GM19468 (cell line): ENCODE measurements at regions not wholly inside any gene's neighbourhood (a gene's known extent, or its start where the extent isn't known, plus 50 kb on each side); places are given as distances from the start of the nearest gene placed in this dataset.
A peak's percentile ranks its signal among the peaks of the same experiment; 100 is the strongest.

Experiments used
- ATAC-seq: cut with Tn5 transposase; IDR thresholded peaks from one replicate; pipeline ENCODE4 v1.9.1; 2021; ENCODE audit warnings: mild to moderate bottlenecking, moderate library complexity, moderate number of reproducible peaks; ENCODE audit not compliant: unreplicated experiment; ENCODE audit errors: extremely low read depth

GRCh38 chr3:23052620-23053019, 150.5 kb upstream of the UBE2E2 start:
- no peak for ATAC-seq

- ATAC-seq: peak; percentile 56
These were observed 147.3 kb upstream of the UBE2E2 start for GRCh38 chr3:23055733-23056376.

GRCh38 chr3:23062582-23062981, 140.5 kb upstream of the UBE2E2 start:
- ATAC-seq: no peak

GRCh38 chr3:23062982-23063381, 140.1 kb upstream of the UBE2E2 start:
- no peak for ATAC-seq

GRCh38 chr3:23067116-23067515, 136.0 kb upstream of the UBE2E2 start:
- no peak for ATAC-seq

GRCh38 chr3:23068016-23068728, 135.0 kb upstream of the UBE2E2 start:
- no peak for ATAC-seq

- ATAC-seq: no peak
These were observed 131.8 kb upstream of the UBE2E2 start for GRCh38 chr3:23071296-23071695.

- no peak for ATAC-seq
These were observed 131.4 kb upstream of the UBE2E2 start for GRCh38 chr3:23071758-23072157.

- ATAC-seq: no peak
These were observed 130.4 kb upstream of the UBE2E2 start for GRCh38 chr3:23072693-23073092.

- no peak for ATAC-seq
These were observed 129.3 kb upstream of the UBE2E2 start for GRCh38 chr3:23073724-23074305.

- ATAC-seq: no peak
These were observed 127.6 kb upstream of the UBE2E2 start for GRCh38 chr3:23075496-23075895.

GRCh38 chr3:23076437-23076836, 126.7 kb upstream of the UBE2E2 start:
- no peak for ATAC-seq

GRCh38 chr3:23077126-23077525, 126.0 kb upstream of the UBE2E2 start:
- ATAC-seq: no peak

- no peak for ATAC-seq
These were observed 124.4 kb upstream of the UBE2E2 start for GRCh38 chr3:23078735-23079134.

- no peak for ATAC-seq
These were observed 123.2 kb upstream of the UBE2E2 start for GRCh38 chr3:23079976-23080375.

- no peak for ATAC-seq
These were observed 119.4 kb upstream of the UBE2E2 start for GRCh38 chr3:23083701-23084100.

GRCh38 chr3:23084367-23084766, 118.8 kb upstream of the UBE2E2 start:
- no peak for ATAC-seq

- ATAC-seq: no peak
These were observed 117.9 kb upstream of the UBE2E2 start for GRCh38 chr3:23085261-23085660.

GRCh38 chr3:23086331-23086730, 116.8 kb upstream of the UBE2E2 start:
- ATAC-seq: no peak

- ATAC-seq: no peak
These were observed 116.3 kb upstream of the UBE2E2 start for GRCh38 chr3:23086831-23087230.

- ATAC-seq: no peak
These were observed 108.7 kb upstream of the UBE2E2 start for GRCh38 chr3:23094412-23094811.
